NCI-H774 (cell line): ENCODE measurements at regions not wholly inside any gene's neighbourhood (a gene's known extent, or its start where the extent isn't known, plus 50 kb on each side); places are given as distances from the start of the nearest gene placed in this dataset.

Source experiments
- DNase-seq: peaks from one replicate; lab custom pipeline; 2025; lab: John Stamatoyannopoulos, UW

- no peak for DNase-seq
Observed at GRCh38 chr22:22148905-22149304, 95.7 kb upstream of the VPREB1 start.

GRCh38 chr22:22144858-22145257 is 99.7 kb upstream of the VPREB1 start:
- no peak for DNase-seq

- DNase-seq = no peak
Observed at GRCh38 chr22:22143448-22143847, 101.1 kb upstream of the VPREB1 start.

GRCh38 chr22:22142661-22143060 is 101.9 kb upstream of the VPREB1 start:
- DNase-seq = no peak

GRCh38 chr22:22141771-22142591 is 102.6 kb upstream of the VPREB1 start:
- DNase-seq = no peak

- no peak for DNase-seq
Observed at GRCh38 chr22:22141031-22141430, 103.6 kb upstream of the VPREB1 start.

GRCh38 chr22:22139364-22139763 is 105.2 kb upstream of the VPREB1 start:
- DNase-seq = no peak

- DNase-seq = no peak
Observed at GRCh38 chr22:22138915-22139314, 105.7 kb upstream of the VPREB1 start.

GRCh38 chr22:22137891-22138290 is 106.7 kb upstream of the VPREB1 start:
- DNase-seq = no peak

GRCh38 chr22:22133910-22134309 is 110.7 kb upstream of the VPREB1 start:
- no peak for DNase-seq

GRCh38 chr22:22130953-22131608 is 113.5 kb upstream of the VPREB1 start:
- DNase-seq = no peak

GRCh38 chr22:22129387-22129786 is 115.2 kb upstream of the VPREB1 start:
- no peak for DNase-seq

GRCh38 chr22:22128440-22128839 is 116.1 kb upstream of the VPREB1 start:
- DNase-seq = no peak

- DNase-seq = no peak
Observed at GRCh38 chr22:22127100-22127499, 117.5 kb upstream of the VPREB1 start.

- no peak for DNase-seq
Observed at GRCh38 chr22:22125579-22126468, 118.8 kb upstream of the VPREB1 start.

- no peak for DNase-seq
Observed at GRCh38 chr22:22125028-22125578, 119.5 kb upstream of the VPREB1 start.

GRCh38 chr22:22124374-22124773 is 120.2 kb upstream of the VPREB1 start:
- DNase-seq = no peak

GRCh38 chr22:22123960-22124278 is 120.7 kb upstream of the VPREB1 start:
- no peak for DNase-seq

- DNase-seq = no peak
Observed at GRCh38 chr22:22123118-22123959, 121.2 kb upstream of the VPREB1 start.

GRCh38 chr22:22122348-22123117 is 122.1 kb upstream of the VPREB1 start:
- DNase-seq = no peak

- DNase-seq = no peak
Observed at GRCh38 chr22:22121445-22121844, 123.1 kb upstream of the VPREB1 start.
